Calu3 (cell line): ENCODE measurements at regions not wholly inside any gene's neighbourhood (a gene's known extent, or its start where the extent isn't known, plus 50 kb on each side); places are given as distances from the start of the nearest gene placed in this dataset.

Experiments used
- BruUV-seq: library from RNA; stranded (reverse); fragments of 400-500 nt; replicated peaks from 2 replicates; lab custom pipeline; 2021; lab: Mats Ljungman, UMichigan
- CTCF ChIA-PET: fragments of 300-600 bp; sonication (Branson Sonifier 250); formaldehyde crosslinking; loops from one replicate; lab custom pipeline; 2022; ENCODE audit warnings: antibody characterized with exemption; lab: Charles Lee
- DNase-seq: peaks from one replicate; pipeline ENCODE4 v3.0.0; 2022
- H3K27ac Mint-ChIP-seq: one replicate; pipeline ENCODE4 v1.8.0; 2022; ENCODE audit warnings: mixed read lengths; ENCODE audit not compliant: unreplicated experiment
- H3K27me3 Mint-ChIP-seq: one replicate; pipeline ENCODE4 v1.8.0; 2022; ENCODE audit warnings: mixed read lengths; ENCODE audit not compliant: unreplicated experiment
- H3K36me3 Mint-ChIP-seq: one replicate; pipeline ENCODE4 v1.8.0; 2022; ENCODE audit warnings: mild to moderate bottlenecking, moderate library complexity, mixed read lengths; ENCODE audit not compliant: insufficient read depth, unreplicated experiment
- H3K4me1 Mint-ChIP-seq: one replicate; pipeline ENCODE4 v1.8.0; 2022; ENCODE audit warnings: mild to moderate bottlenecking, low read depth, mixed read lengths; ENCODE audit not compliant: unreplicated experiment
- H3K4me3 Mint-ChIP-seq: one replicate; pipeline ENCODE4 v1.8.0; 2022; ENCODE audit warnings: mild to moderate bottlenecking, low read depth, moderate library complexity, mixed read lengths; ENCODE audit not compliant: unreplicated experiment
- H3K9me3 Mint-ChIP-seq: one replicate; pipeline ENCODE4 v1.8.0; 2022; ENCODE audit warnings: low read depth, mixed read lengths; ENCODE audit not compliant: unreplicated experiment
- intact Hi-C: fragments of 100-400 bp; cut with micrococcal nuclease; formaldehyde crosslinking; loops from one replicate; pipeline ENCODE4 v1.10.0; 2022; ENCODE audit not compliant: unreplicated experiment
- TF ChIP-seq, protein P1 (sequence below): fragments of 200-600 bp; IDR thresholded peaks from one replicate; pipeline ENCODE4 v1.8.0; 2022; ENCODE audit warnings: antibody characterized with exemption; ENCODE audit not compliant: unreplicated experiment

DNA sequence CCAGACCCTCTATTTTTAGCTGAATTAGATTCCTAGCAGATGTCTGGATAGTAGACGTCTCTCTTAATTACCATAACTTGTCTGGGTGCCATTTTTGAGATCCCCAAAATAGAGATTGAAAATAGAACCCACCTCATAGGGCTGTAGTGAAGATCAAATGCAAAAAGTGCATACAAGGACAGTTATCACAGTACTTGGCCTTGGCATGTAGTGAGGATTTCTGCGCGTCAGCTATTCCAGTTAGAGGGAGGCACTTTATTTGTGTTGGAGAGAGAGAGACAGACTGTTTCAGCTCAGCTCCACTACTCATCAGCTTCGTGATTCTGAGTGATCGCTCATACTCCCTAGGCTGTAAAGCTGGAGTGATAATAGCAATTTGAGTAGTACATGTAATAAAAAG is 59.6 kb upstream of the CDH13 start:
- Mint-ChIP-seq H3K4me1 (no peaks in the 10 kb centered on the region), H3K4me3 (no peak overlapping the region), H3K27me3 (no peaks in the 10 kb centered on the region), H3K9me3 (peaks cover under 1% of the 10 kb centered on the region), H3K27ac (no peak overlapping the region), H3K36me3 (no peaks in the 10 kb centered on the region)
- DNase-seq = no peak
- intact Hi-C loops = no loop called here
- CTCF ChIA-PET = no interaction called here
- no TSS peak for BruUV-seq
- TF ChIP-seq, protein P1, sequence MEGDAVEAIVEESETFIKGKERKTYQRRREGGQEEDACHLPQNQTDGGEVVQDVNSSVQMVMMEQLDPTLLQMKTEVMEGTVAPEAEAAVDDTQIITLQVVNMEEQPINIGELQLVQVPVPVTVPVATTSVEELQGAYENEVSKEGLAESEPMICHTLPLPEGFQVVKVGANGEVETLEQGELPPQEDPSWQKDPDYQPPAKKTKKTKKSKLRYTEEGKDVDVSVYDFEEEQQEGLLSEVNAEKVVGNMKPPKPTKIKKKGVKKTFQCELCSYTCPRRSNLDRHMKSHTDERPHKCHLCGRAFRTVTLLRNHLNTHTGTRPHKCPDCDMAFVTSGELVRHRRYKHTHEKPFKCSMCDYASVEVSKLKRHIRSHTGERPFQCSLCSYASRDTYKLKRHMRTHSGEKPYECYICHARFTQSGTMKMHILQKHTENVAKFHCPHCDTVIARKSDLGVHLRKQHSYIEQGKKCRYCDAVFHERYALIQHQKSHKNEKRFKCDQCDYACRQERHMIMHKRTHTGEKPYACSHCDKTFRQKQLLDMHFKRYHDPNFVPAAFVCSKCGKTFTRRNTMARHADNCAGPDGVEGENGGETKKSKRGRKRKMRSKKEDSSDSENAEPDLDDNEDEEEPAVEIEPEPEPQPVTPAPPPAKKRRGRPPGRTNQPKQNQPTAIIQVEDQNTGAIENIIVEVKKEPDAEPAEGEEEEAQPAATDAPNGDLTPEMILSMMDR = no peak

GRCh38 chr16:82563401-82563800 is 63.4 kb upstream of the CDH13 start:
- BruUV-seq = no TSS peak
- intact Hi-C loops = no loop called here
- Mint-ChIP-seq H3K27ac (no peak overlapping the region), H3K36me3 (no peaks in the 10 kb centered on the region), H3K9me3 (peaks cover 5% of the 10 kb centered on the region), H3K4me3 (no peak overlapping the region), H3K27me3 (no peaks in the 10 kb centered on the region), H3K4me1 (no peaks in the 10 kb centered on the region)
- TF ChIP-seq, protein P1 = no peak
- CTCF ChIA-PET = no interaction called here
- DNase-seq = no peak

GRCh38 chr16:82562183-82562683 is 64.5 kb upstream of the CDH13 start:
- peaks cover 9% of the 10 kb centered on the region for H3K9me3 Mint-ChIP-seq
- no peaks in the 10 kb centered on the region for H3K4me1 Mint-ChIP-seq
- TF ChIP-seq, protein P1 = no peak
- H3K27ac Mint-ChIP-seq = no peak overlapping the region
- intact Hi-C loops = no loop called here
- CTCF ChIA-PET = no interaction called here
- H3K4me3 Mint-ChIP-seq = no peak overlapping the region
- no peaks in the 10 kb centered on the region for H3K27me3 Mint-ChIP-seq
- no TSS peak for BruUV-seq
- H3K36me3 Mint-ChIP-seq = no peaks in the 10 kb centered on the region
- no peak for DNase-seq

DNA sequence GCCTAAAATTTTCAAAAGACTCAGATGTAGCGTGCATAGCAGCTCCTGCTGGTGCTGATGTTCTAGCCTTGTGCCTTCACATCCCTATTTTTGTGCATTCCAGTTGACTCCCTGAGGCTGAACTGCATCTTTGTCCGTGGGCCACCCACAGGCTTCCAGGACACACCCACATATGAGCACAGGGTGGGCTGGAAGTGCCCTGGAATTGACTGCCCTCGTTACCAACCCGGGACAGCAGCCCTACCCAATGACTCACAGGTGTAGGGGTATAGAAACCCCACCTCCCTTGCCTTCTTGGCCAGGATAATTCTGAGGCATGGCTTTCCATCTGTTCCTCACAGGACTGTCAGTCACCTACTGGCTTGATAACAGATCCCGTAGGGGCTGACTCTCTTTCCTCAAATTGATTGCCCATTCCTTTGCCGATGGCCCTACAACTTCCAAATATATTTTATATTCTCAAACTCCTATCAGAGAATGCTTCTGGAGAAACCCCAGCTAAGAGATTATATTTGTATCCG is 65.9 kb upstream of the CDH13 start:
- no peak overlapping the region for H3K4me3 Mint-ChIP-seq
- intact Hi-C loops = no loop called here
- TF ChIP-seq, protein P1 = no peak
- no peak overlapping the region for H3K27ac Mint-ChIP-seq
- no peaks in the 10 kb centered on the region for H3K36me3 Mint-ChIP-seq
- CTCF ChIA-PET = no interaction called here
- H3K27me3 Mint-ChIP-seq = no peaks in the 10 kb centered on the region
- peaks cover 11% of the 10 kb centered on the region for H3K9me3 Mint-ChIP-seq
- no peaks in the 10 kb centered on the region for H3K4me1 Mint-ChIP-seq
- no TSS peak for BruUV-seq
- DNase-seq = no peak
